PC-3 (cell line): ENCODE measurements at regions not wholly inside any gene's neighbourhood (a gene's known extent, or its start where the extent isn't known, plus 50 kb on each side); places are given as distances from the start of the nearest gene placed in this dataset.
"Not testable (repeated sequence)": the region's sequence is repeated elsewhere in the genome, so short reads cannot be mapped to it uniquely, and the experiment has no call there.

Experiments
- EZH2 ChIP-seq: fragments of 300-600 bp; sonication (generic); IDR thresholded peaks from one replicate; pipeline ENCODE4 v1.6.1; 2017; ENCODE audit warnings: antibody characterized with exemption, mild to moderate bottlenecking, low read length; ENCODE audit not compliant: unreplicated experiment
- EZH2phosphoT487 ChIP-seq: fragments of 300-600 bp; sonication (generic); IDR thresholded peaks from 2 replicates; pipeline ENCODE4 v1.6.1; 2018; ENCODE audit warnings: mild to moderate bottlenecking, antibody characterized with exemption, low read length, borderline replicate concordance
- TF ChIP-seq, protein P1 (sequence below): fragments of 300-600 bp; sonication (generic); conservative IDR thresholded peaks from 2 replicates; pipeline ENCODE4 v1.5.1; 2017; ENCODE audit warnings: antibody characterized with exemption, low read depth, mild to moderate bottlenecking, low read length

- TF ChIP-seq, protein P1, sequence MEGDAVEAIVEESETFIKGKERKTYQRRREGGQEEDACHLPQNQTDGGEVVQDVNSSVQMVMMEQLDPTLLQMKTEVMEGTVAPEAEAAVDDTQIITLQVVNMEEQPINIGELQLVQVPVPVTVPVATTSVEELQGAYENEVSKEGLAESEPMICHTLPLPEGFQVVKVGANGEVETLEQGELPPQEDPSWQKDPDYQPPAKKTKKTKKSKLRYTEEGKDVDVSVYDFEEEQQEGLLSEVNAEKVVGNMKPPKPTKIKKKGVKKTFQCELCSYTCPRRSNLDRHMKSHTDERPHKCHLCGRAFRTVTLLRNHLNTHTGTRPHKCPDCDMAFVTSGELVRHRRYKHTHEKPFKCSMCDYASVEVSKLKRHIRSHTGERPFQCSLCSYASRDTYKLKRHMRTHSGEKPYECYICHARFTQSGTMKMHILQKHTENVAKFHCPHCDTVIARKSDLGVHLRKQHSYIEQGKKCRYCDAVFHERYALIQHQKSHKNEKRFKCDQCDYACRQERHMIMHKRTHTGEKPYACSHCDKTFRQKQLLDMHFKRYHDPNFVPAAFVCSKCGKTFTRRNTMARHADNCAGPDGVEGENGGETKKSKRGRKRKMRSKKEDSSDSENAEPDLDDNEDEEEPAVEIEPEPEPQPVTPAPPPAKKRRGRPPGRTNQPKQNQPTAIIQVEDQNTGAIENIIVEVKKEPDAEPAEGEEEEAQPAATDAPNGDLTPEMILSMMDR: not testable (repeated sequence)
- TF ChIP-seq EZH2, EZH2phosphoT487: not testable (repeated sequence)
Observed at GRCh38 chr5:144994356-144994755, 823.7 kb downstream of the KCTD16 start.
